Urothelium cell line (cell line): ENCODE measurements at regions not wholly inside any gene's neighbourhood (a gene's known extent, or its start where the extent isn't known, plus 50 kb on each side); places are given as distances from the start of the nearest gene placed in this dataset.
A peak's percentile ranks its signal among the peaks of the same experiment; 100 is the strongest.
"Not testable (repeated sequence)": the region's sequence is repeated elsewhere in the genome, so short reads cannot be mapped to it uniquely, and the experiment has no call there.

ENCODE experiments used
- DNase-seq: peaks from one replicate; pipeline ENCODE4 v3.0.0; 2011; ENCODE audit warnings: low spot score, mixed read lengths
- FAIRE-seq: peaks from 2 replicates; lab custom pipeline; 2011; peaks lifted over from hg19 to GRCh38; lab: Jason Lieb, UNC

DNA sequence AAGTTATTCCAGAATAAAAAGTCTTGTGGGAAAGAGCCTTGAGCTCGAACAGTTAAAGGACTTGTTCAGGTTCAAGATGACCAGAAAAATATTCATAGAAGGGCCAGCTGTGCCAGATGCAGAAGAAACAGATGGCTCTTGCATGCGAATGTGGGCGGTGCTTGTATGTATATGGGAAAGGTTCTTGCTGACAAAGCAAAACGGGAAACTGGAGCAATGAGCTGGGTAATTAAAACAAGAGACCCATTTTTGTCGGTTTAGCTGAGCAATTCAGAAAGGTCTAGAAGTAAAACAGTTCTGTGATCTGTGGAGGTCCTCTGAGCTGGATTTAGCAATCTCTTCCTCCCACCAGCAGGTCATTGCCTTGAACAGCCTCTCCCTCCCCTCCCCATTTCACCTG, 107.2 kb upstream of the MARK1 start:
- FAIRE-seq (no peak), DNase-seq (no peak)

DNA sequence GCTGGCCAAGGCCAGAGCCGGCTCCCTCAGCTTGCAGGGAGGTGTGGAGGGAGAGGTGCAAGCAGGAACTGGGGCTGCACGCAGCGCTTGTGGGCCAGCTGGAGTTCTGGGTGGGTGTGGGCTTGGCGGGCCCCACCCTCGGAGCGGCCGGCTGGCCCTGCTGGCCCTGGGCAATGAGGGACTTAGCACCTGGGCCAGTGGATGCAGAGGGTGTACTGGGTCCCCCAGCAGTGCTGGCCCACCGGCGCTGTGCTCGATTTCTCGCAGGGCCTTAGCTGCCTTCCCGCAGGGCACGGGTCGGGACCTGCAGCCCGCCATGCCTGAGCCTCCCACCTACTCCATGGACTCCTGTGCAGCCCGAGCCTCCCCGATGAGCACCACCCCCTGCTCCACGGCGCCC, 115.6 kb upstream of the MARK1 start:
- DNase-seq, FAIRE-seq: not testable (repeated sequence)

DNA sequence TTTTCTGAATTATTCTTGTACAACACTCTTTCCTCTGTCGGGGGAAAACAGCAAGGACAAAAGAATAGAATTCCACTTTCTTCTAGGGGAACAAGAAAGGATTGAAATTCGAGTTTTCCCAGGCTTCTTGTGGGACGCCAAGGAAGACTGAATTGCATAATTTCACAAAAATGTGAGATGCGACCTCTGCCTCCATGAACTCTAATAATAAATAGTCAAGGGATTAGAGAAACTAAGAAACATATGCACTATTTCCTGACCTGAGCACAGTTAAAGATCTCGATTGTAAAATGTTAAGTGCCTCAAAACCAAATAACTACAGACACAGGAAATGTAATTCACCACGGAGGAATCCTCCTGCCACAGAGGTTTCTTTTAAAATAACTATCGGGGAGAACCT, 117.3 kb upstream of the MARK1 start:
- DNase-seq = no peak
- no peak for FAIRE-seq

DNA sequence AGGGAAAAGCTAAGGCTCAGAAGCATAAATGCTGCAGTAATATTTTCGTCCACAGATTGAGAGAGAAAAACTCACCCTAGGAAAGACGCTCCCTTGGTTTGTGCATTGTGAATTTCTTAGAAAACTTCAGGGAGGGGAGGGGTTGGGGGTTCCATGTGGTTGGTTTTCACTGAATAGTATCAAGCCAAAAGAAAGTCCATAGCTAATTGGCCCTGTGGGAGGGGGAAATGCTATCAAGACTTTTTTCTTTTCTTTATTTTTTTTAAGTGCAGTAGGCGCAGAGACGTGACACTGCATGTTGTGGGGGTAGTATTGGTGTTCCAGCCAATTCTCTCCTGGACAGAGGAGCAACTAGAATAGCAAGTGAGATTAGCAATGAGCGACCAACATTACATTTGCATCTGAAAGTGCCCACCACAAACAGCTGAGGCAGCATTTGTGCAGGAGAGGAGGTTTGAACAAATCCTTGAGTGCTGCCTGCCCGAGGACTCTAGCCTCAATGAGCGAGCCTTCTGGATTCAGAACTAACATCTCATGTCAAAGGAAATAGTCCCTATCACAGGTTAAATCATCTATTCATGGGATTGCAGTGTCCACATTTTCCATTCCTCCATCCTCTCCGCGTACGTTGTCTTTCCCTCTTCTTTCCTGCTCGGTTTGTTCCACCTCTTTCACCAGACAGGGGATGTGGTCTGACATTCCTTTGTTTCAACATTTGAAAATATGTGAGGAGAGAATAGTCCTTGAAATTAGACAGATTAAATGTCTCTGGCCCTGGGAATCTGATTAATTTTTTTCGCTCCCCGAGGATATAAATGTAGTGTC, 118.0 kb upstream of the MARK1 start:
- no peak for FAIRE-seq
- DNase-seq = no peak

DNA sequence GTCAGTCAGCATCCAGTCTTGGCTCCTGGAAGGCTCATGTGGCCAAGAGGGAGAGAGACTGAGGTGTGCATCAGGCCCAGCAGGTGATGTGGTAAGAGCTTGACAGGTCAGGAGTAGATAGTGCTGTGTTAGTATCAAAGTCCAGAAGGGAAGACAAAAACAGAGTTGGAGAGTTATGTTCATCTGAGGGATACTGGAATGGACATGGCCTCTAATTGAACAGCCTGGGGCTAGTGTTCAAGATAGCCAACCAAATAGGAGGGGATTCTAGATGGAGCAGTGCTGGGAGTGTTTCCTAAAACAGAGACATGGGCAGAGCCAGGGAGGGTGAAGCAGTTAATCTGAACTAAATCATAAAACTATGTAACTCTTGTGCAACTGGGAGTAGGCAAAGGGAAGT, 120.7 kb upstream of the MARK1 start:
- DNase-seq = no peak
- FAIRE-seq = no peak

DNA sequence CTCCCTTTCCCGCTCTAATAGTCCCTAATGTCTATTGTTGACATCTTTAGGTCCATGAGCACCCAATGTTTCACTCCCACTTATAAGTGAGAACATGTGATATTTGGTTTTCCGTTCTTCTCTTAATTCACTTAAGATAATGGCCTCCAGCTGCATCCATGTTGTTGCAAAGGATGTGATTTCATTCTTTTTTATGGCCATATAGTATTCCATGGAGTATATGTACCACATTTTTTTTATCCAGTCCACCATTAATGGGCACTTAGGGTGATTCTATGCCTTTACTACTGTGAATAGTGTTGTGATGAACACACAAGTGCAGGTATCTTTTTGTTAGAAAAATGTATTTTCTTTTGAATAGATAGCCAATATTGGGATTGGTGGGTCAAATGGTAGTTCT, 126.0 kb upstream of the RAB3GAP2 start:
- no peak for DNase-seq
- FAIRE-seq = no peak

DNA sequence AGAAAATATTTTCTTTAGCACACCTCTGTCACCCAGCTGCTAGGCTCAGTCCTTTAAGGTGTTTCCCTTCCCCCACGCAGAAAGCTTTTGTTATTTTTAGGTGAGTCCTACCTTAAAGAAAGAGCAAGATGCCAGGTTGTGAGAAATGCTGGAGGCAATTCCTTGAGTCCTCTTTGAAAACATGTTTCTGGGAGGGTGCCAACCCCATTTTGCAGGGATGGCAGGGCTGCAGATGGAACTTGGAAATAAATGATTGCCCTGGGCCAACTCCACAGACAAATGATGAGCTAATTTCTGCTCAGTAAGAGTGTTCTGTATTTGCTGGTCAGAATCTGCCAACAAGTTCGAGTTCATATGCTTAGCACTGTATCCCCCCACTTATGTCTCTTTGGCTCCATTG, 119.2 kb upstream of the RAB3GAP2 start:
- FAIRE-seq (no peak), DNase-seq (no peak)

DNA sequence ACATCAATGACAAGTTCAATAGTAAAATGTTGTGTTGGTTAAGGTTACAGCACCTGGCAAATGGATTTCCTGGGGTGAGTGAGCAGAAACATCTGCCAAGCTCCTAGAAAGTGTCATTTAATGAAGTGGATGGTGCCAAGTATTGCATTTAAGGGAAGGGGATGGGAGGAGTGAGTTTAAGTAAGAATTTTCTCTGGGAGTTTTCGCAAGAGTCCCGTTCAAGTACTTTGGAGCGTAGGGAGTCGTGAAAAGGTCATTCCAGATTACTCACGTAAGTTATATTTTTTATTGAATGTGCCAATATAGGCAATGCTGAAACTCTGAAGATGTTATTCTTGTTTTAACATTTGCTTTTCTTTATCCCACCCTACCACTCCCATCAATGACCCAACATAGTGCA, 117.4 kb upstream of the RAB3GAP2 start:
- FAIRE-seq = no peak
- DNase-seq = no peak

DNA sequence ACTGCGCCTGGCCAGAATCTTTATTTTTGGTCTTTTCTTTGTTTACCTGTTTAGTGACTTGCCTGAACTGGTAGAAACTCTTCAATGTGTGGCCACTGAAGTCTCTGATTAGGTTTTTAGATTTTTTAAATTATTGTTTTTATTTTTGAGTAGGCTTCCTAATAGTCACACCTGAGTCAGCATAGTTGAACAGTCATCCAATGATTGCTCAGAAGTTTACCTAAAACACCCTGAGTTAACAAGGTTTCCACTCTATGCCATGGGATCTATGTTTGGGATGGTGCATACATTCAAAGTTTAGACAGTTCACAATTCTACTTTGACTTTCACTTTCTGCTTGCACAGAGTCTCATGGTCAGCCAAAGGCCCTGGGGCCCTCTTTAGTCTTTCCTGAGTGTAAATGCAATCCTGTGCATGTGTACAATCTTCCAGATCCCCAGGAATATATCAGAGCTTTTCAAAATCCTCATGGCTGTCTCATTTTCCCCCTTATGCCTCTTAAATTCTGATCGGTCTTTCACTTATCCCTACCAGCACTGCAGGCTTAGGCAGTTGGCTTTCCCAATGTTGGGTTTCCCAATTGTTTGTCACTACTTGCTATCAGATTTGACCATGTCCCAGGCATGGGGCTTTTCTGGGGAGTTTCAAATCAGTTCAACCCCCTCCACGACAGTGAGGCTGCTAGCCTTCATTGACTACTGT, 114.4 kb upstream of the RAB3GAP2 start:
- FAIRE-seq (no peak), DNase-seq (no peak)

DNA sequence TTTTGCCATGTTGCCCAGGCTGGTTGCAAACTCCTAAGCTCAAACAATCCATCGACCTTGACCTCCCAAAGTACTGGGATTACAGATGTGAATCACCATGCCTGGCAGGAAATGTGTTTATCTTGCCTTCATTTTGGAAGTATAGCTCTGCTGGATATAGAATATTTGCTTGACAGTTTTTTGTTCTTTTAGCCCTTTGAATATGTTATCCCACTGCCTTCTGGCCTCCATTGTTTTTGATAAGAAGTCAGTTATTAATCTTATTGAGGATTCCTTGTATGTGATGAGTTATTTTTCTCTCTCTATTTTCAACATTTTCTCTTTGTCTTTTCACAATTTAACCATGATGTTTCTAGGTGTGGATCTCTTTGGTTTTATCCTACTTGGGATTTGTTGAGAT, 112.9 kb upstream of the RAB3GAP2 start:
- FAIRE-seq (no peak), DNase-seq (no peak)

DNA sequence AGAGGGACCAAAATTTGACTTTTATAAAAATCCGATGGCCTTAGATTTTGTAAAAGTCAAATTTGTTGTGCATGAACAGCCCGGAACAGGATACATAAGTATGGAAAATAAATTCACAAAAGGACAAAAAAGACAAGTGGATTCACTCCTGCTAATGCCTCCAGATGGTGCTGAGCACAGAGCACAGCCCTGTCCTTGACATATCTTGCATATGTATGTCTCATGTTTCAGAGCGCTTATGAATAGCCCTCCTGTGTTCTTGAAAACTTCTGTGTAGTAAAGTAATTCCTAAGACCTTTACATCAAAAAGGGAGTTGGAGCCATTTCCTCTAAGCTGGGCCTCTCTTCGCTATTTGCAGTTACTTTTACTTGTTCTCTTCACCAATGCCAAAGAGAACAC, 110.7 kb upstream of the RAB3GAP2 start:
- FAIRE-seq = no peak
- DNase-seq = no peak

DNA sequence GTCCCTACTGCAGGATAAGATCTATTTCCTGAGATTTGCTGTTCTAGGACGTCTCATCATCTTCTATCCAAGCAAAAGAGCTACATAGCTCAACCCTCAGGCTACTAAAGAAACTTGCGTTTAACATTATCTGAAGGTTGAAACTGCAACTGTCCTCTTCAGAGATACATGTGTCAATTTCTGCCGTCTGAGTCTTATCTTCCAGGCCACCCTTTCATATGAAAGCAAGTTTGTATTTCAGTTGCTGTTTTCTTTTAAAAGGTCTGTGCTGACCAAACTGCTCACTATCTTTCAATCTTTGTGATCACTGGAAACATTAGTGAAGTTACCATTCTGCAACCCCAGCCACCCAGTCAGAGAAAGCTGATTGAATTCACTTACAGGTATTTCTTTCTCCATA, 108.6 kb upstream of the RAB3GAP2 start:
- FAIRE-seq = no peak
- no peak for DNase-seq

DNA sequence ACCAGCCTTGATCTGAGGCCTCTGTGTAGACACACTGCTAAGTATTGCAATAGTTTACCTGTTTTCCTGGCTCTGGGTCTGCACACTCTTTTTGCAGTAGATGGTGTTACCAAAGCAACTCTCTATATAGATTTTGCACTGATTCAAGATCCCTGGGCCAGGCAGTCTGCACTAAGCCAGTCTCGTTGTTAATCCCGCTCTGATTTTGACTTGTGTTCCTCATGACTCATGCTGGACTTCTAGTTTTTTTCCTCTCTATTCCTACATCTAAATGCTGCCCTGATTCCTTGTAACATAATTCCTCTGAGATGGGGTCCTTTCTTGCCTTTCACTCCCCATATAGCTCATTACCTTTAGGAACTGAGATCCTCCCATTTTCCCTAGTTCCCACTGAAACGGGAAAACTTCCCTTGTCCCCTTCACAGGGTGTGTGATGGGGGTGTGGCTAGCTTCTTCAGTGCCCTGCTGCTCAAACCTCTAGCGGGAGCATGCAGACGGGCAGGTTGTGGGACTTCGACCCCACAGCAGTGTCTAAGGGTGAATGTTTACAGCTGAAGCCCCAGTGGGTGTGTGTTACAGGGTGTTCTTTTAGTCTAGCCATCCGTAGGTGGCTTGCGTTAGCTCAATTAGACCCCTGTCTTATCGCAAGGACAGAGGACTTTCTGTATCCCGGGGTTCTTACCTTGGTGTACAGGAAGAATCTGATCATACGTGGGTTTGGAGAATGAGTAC, 106.5 kb upstream of the RAB3GAP2 start:
- no peak for FAIRE-seq
- DNase-seq = no peak

DNA sequence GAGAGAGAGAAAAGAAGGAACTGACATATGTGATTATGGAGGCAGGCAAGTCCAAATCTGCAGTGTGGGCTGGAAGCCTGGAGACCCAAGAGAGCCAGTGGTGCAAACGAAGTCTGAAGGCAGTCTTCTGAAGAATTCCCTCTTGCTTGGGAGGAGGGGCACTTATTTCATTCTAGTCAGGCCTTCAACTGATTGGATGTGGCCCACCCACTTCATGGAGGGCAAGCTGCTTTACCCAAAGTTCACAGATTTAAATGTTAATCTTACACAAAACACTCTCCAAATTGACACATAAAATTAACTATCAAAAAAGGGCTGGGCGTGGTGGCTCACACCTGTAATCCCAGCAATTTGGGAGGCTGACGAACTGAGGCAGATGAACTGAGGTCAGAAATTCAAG, 103.5 kb upstream of the RAB3GAP2 start:
- DNase-seq = no peak
- FAIRE-seq = no peak

DNA sequence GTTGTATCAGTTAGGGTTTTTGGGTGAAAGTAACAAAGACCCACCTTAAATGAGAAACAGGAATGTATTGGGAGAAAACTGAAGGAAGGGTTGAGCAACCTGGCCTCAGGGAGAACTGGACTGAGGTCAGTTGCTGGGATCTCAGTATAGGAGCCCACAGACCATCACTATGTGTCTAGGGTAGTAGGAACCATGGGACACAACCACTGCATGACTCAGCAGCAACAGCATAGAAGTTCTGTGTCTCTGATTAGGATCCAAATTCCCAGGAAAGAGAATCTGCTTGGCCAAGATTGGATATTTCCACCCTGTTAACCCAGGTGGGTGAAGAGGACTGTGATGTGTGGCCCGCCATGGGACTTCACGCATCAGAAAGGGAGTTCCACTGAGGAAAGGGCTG, 102.2 kb upstream of the RAB3GAP2 start:
- no peak for FAIRE-seq

DNA sequence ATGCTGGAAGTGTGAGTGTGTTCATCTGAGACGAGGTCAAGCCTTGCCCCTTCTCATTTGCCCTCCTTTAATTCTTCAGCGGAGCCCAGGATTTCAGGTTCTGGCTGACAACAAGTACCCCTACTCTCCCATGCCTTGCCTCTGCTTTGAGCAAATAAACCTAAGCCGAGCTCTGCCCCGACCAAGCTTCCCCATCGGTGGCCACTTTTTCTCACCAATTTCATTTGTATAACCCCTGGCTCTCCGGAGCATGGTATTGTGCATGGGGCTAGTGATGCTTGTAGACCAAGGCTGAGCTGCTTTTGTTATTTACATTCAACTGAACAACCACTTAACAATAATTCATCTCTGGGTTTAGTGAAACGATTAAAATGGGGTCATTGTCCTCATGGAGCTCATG, 100.2 kb upstream of the RAB3GAP2 start:
- FAIRE-seq (no peak), DNase-seq (no peak)

More for the DNA sequence above, 102.2 kb upstream of the RAB3GAP2 start:
- no peak for DNase-seq

DNA sequence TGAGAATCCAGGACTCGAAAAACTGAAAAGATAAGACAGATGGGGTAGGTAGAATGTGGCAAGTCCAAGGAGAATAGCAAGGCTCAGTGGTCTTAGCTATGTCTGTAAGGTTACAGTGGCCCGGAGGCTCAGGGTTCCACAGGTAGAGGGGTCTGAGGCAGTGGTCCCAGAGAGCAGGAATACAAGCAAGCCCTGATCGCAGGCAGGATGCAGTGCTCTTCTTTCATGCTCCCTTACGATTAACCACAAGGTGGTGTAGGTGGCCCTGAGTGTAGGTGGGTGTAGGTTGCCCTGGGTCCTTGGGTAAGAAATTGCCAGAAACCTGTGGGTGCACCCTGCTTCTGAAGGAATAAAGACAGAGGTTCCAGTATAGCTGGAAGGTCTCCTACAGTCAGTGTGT, 99.1 kb upstream of the RAB3GAP2 start:
- no peak for FAIRE-seq
- no peak for DNase-seq

DNA sequence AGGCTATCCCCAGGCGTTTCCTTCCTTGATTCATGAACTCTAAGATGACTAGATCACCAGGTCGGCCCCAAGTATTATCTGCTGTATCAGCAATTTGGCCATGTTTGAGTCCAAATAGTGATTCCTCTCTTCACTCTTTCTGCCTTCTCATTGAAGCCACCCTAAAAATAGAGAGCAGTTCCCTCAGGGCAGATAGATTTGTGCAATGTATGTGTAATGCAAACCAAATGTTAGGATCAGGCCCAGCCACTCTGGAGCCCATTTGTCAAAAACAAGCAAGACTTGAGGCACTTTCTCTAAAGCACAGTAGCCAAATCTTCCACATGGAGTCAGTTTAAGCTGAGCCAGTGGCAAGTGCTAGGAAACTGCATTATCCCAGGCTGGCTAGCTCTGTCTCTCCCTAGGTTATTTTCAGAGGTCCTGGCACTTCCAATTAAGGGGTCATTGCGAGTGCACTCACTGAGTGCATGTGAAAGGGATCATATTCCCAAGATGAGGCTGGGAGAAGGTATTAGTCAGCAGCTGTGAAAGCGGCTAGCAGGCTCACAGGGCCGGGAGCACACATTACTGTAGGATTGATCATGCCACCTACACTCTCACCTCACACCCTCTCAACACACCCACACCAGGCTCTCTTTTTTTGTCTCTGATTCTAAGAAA, 97.9 kb upstream of the RAB3GAP2 start:
- FAIRE-seq (no peak), DNase-seq (peak; percentile 66)

DNA sequence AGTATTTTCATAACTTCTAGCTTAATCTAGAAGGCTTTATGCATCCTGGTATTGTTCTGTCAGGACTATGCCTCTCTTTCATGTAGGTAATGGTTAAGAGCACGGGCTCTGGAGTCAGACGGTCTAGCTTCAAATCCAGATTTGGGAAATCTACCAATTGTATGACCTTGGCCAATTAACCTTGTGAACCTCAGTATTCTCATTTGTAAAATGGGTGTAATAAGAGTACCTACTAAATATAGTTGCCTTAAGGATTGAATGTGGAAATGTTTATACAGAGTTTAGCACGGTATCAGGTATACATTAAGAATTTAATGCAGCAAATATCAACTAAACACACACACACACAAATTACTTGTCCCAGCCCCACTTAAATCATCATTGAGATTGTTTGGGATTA, 97.3 kb upstream of the RAB3GAP2 start:
- no peak for DNase-seq
- no peak for FAIRE-seq

DNA sequence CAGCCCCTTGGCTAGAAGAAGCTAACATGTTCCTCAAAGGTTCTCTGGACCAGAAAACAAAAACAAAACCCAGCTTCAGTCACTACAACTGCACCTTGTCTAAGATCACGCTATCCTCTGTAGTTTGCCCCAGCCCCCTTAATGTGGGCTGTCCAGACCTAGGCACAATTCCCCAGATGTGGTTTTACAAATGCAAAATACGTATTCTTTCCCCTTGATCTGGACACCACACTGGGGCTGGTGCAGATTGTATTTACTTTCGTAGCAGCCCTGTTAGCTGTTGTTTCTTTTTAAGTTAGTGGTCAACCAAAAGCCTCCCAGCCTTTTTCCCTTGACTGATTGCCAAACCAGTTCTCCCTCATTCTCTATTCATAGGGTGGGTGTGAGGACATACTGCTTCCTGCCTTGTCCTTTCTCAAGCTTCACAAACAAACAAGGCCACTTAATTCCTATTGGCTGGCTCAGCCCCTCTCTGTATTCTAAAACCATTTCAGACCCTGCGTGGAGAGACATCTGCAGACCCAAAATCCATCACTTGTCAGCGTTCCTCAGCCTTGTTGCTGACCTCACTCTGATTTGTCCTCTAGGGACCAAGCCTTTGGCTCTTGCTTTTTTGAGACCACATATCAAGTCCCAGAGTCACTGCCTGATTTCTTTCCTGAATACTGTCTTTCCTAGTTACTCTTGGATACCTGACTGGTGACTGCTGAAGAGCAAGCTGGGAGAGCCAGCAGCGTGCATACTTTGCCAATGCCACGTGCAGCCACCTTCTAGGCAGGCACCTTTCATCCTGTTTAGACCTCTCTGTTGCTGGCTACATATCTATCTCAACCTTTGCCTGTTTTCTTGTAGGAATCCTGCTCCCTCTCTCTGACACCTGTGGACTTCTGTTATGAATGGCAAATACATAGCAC, 96.4 kb upstream of the RAB3GAP2 start:
- DNase-seq = no peak
- no peak for FAIRE-seq
